ENCODE measurements at regions not wholly inside any gene's neighbourhood (a gene's known extent, or its start where the extent isn't known, plus 50 kb on each side); places are given as distances from the start of the nearest gene placed in this dataset.

GRCh38 chr2:106304612-106305184 lies 110.6 kb upstream of the UXS1 start:
- no peak for TF ChIP-seq CTCF (conservative IDR thresholded peaks at IDR 0.05; ENCODE audit: low read depth, low read length)
- TF ChIP-seq EZH2 (IDR thresholded peaks at IDR 0.05; ENCODE audit: low read length, unreplicated experiment) = no peak
